ENCODE measurements at regions not wholly inside any gene's neighbourhood (a gene's known extent, or its start where the extent isn't known, plus 50 kb on each side); places are given as distances from the start of the nearest gene placed in this dataset.

GRCh38 chr1:90134175-90134955 is 139.5 kb downstream of the ZNF326 start:
- TF ChIP-seq CTCF (IDR thresholded peaks at IDR 0.05) = no peak

- peak; percentile 57 for TF ChIP-seq CTCF (IDR thresholded peaks at IDR 0.05)
Observed at GRCh38 chr1:90133133-90133532, 138.2 kb downstream of the ZNF326 start.

- TF ChIP-seq CTCF (IDR thresholded peaks at IDR 0.05) = no peak
Observed at GRCh38 chr1:90132306-90132705, 137.4 kb downstream of the ZNF326 start.

- TF ChIP-seq CTCF (IDR thresholded peaks at IDR 0.05) = no peak
Observed at GRCh38 chr1:90127288-90127953, 132.5 kb downstream of the ZNF326 start.

GRCh38 chr1:90126834-90127233 is 131.9 kb downstream of the ZNF326 start:
- no peak for TF ChIP-seq CTCF (IDR thresholded peaks at IDR 0.05)

GRCh38 chr1:90122654-90123340 is 127.9 kb downstream of the ZNF326 start:
- TF ChIP-seq CTCF (IDR thresholded peaks at IDR 0.05) = no peak

- peak; percentile 70 for TF ChIP-seq CTCF (IDR thresholded peaks at IDR 0.05)
Observed at GRCh38 chr1:90114521-90115141, 119.7 kb downstream of the ZNF326 start.
